GM10248 (cell line): ENCODE measurements at regions not wholly inside any gene's neighbourhood (a gene's known extent, or its start where the extent isn't known, plus 50 kb on each side); places are given as distances from the start of the nearest gene placed in this dataset.

Source experiments
- CTCF ChIA-PET: fragments of 300-600 bp; sonication (Branson Sonifier 250); formaldehyde crosslinking; extraction: SDS; loops from one replicate; lab custom pipeline; 2021; ENCODE audit warnings: antibody characterized with exemption; lab: Yijun Ruan, JAX
- POLR2A ChIA-PET: fragments of 350-650 bp; sonication (Branson Sonifier 250); formaldehyde crosslinking; extraction: SDS; loops from one replicate; lab custom pipeline; 2020; ENCODE audit warnings: antibody characterized with exemption; lab: Yijun Ruan, JAX
- DNase-seq: peaks from one replicate; pipeline ENCODE4 v3.0.0; 2012; ENCODE audit errors: extremely low spot score
- TF ChIP-seq, protein P1 (sequence below): IDR thresholded peaks from 2 replicates; pipeline ENCODE4 v1.5.1; 2012; ENCODE audit warnings: mild to moderate bottlenecking, low read depth; ENCODE audit errors: extremely low read depth, missing control alignments, control extremely low read depth

- TF ChIP-seq, protein P1, sequence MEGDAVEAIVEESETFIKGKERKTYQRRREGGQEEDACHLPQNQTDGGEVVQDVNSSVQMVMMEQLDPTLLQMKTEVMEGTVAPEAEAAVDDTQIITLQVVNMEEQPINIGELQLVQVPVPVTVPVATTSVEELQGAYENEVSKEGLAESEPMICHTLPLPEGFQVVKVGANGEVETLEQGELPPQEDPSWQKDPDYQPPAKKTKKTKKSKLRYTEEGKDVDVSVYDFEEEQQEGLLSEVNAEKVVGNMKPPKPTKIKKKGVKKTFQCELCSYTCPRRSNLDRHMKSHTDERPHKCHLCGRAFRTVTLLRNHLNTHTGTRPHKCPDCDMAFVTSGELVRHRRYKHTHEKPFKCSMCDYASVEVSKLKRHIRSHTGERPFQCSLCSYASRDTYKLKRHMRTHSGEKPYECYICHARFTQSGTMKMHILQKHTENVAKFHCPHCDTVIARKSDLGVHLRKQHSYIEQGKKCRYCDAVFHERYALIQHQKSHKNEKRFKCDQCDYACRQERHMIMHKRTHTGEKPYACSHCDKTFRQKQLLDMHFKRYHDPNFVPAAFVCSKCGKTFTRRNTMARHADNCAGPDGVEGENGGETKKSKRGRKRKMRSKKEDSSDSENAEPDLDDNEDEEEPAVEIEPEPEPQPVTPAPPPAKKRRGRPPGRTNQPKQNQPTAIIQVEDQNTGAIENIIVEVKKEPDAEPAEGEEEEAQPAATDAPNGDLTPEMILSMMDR: no peak
- CTCF ChIA-PET: interaction anchor here (1.4 to 3.5 kb wide), 2 partner anchors 10 to 65 kb away, joined by 4 to 18 read pairs; a partner anchor contains a TSS
- POLR2A ChIA-PET: interaction anchor here (0.8 to 5.4 kb wide), 12 partner anchors 9 to 162 kb away, joined by 3 to 93 read pairs (median 6); a partner anchor contains a TSS
- no peak for DNase-seq
Measured at GRCh38 chr6:26205625-26206574, 118.7 kb downstream of the HFE start.

DNA sequence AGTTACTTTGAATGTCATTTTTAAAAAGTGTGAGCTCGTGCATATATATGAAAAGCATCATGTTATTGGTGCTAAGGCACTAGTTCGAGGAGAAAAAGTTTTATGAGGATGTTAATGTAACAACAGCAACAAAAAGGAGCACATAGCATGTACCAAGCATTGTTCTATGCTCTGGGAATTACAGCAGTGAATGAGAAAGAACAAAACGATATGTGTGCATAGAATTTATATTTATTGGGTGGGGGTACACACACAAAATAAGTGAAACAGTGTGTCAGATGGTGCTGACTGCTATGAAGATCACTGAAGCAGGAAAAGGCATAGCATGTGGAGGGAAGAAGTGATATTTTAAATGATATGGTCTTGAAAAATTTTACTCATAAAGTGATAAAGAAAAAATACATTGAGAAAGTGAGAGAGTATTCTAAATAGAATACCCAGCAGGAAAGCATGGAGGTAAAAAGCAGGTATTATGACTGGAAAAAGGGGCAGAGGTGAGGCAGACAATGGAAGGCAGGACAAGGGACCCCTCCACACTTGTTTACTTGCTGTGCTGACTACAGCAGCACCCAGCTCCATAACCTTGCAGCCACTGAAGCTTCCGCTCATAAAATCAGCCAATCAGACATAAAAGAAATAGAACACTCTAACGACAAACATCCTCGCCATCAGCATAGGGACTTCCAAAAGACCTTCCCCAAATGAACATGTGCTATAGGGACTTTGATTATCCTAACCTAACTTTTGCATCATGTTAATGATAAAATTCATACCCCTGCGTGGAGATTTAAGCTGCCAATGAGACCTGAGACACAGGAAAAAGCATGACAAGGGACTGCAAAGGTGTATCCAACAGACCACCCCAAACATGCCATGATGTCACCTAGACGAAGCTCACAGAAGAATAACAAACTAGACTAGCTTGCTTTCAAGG lies 119.9 kb downstream of the HFE start:
- no peak for DNase-seq
- POLR2A ChIA-PET: interaction anchor here (1.1 to 5.4 kb wide), 2 partner anchors 8 to 9 kb away, joined by 3 to 93 read pairs; a partner anchor contains a TSS
- TF ChIP-seq, protein P1: no peak
- CTCF ChIA-PET: interaction anchor here (0.8 to 3.5 kb wide), 4 partner anchors 8 to 44 kb away, joined by 3 to 18 read pairs (median 4); a partner anchor contains a TSS

- no peak for DNase-seq
- CTCF ChIA-PET: no interaction called here
- TF ChIP-seq, protein P1: no peak
- POLR2A ChIA-PET: no interaction called here
Measured at GRCh38 chr6:26211963-26212362, 124.7 kb downstream of the HFE start.

- ChIA-PET POLR2A (interaction anchor here (1.3 to 5.6 kb wide), 3 partner anchors 17 to 72 kb away, joined by 3 to 306 read pairs (median 90); a partner anchor contains a TSS), CTCF (interaction anchor here (1.4 kb wide), 1 partner anchor 20 kb away, joined by 3 read pairs; no protein-coding TSS in a partner anchor)
- DNase-seq: no peak
Measured at GRCh38 chr6:26213334-26214075, 126.3 kb downstream of the HFE start.

GRCh38 chr6:26214803-26215584 lies 127.8 kb downstream of the HFE start:
- ChIA-PET POLR2A (interaction anchor here (0.5 to 5.6 kb wide), 23 partner anchors 9 to 1676 kb away, joined by 3 to 306 read pairs (median 13); a partner anchor contains a TSS), CTCF (interaction anchor here (1.1 to 2.4 kb wide), 4 partner anchors 9 to 19 kb away, joined by 3 to 18 read pairs (median 8); a partner anchor contains a TSS)
- DNase-seq: no peak
- TF ChIP-seq, protein P1: no peak

More at GRCh38 chr6:26213334-26214075, 126.3 kb downstream of the HFE start:
- TF ChIP-seq, protein P1: no peak
